ENCODE measurements at regions not wholly inside any gene's neighbourhood (a gene's known extent, or its start where the extent isn't known, plus 50 kb on each side); places are given as distances from the start of the nearest gene placed in this dataset.

DNA sequence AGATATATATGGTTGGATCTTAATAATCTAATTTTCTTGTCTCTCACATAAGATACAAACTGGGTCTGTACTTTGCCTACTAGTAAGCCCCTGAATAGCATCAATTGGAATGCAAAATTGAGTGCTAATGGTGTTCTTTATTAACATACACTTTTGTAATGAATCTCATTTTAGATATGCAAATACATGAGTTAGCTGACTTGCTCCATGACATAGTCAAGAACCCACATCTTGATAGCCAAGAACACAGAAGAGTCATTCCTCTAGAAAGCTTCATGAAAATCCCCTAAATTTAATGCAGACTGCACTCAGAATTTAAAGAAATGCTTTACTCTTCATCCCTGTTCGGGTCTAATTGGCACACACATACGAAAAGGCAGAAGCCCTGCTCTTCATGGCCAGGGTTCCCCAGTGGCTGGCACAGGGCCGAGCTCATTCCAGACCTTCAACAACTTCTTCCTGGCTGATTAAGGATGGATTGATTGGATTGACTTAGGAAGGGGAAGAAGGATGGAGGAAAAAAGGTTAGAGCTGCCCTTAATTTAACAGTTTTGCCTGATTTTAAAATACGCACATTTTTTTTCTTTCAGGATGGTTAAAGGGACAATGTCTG lies 431.1 kb upstream of the KLF6 start:
- TF ChIP-seq, protein P1, sequence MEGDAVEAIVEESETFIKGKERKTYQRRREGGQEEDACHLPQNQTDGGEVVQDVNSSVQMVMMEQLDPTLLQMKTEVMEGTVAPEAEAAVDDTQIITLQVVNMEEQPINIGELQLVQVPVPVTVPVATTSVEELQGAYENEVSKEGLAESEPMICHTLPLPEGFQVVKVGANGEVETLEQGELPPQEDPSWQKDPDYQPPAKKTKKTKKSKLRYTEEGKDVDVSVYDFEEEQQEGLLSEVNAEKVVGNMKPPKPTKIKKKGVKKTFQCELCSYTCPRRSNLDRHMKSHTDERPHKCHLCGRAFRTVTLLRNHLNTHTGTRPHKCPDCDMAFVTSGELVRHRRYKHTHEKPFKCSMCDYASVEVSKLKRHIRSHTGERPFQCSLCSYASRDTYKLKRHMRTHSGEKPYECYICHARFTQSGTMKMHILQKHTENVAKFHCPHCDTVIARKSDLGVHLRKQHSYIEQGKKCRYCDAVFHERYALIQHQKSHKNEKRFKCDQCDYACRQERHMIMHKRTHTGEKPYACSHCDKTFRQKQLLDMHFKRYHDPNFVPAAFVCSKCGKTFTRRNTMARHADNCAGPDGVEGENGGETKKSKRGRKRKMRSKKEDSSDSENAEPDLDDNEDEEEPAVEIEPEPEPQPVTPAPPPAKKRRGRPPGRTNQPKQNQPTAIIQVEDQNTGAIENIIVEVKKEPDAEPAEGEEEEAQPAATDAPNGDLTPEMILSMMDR (IDR thresholded peaks at IDR 0.05; ENCODE audit: low read depth, low read length): no peak
- no peak for DNase-seq (ENCODE audit: extremely low read depth, low read depth)

DNA sequence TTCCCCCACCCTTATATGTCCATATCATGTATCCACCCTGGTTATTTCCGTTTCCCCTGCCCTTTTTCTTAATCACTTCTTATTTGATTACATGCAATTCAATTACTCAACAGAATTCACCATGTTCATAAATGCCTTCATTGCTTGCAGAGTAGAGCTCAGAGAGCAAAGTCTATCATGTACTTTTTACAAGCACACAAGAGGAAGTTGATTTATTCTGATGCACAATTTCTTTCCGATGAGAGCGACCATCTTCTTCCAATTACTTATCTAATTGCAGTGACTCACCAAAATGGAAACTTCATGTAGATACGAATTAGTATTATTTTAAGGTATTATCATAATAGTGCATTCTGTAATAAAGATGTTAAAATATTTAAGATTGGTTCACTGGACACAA lies 430.5 kb upstream of the KLF6 start:
- TF ChIP-seq, protein P1 (IDR thresholded peaks at IDR 0.05; ENCODE audit: low read depth, low read length): no peak
- DNase-seq (ENCODE audit: extremely low read depth, low read depth): no peak

DNA sequence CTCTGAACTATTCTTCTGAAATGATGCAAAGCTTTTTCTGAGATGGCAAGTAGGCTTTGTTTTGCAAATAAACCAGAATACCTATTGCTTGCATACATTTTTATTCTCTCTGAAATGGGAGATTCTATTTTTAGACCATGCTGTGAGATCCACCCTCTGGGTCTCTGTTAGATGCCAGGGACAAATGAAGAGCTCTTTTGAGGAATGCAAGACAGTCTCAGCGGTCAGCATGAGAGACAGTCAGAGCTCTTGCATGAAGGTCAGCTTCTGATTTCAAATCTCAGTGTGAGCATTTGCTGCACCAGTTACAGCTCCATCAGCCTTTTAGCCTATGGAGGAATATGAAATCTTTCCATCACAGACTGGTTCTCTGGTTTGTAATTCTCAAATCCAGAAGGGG lies 429.9 kb upstream of the KLF6 start:
- no peak for DNase-seq (ENCODE audit: extremely low read depth, low read depth)
- TF ChIP-seq, protein P1 (IDR thresholded peaks at IDR 0.05; ENCODE audit: low read depth, low read length): no peak

DNA sequence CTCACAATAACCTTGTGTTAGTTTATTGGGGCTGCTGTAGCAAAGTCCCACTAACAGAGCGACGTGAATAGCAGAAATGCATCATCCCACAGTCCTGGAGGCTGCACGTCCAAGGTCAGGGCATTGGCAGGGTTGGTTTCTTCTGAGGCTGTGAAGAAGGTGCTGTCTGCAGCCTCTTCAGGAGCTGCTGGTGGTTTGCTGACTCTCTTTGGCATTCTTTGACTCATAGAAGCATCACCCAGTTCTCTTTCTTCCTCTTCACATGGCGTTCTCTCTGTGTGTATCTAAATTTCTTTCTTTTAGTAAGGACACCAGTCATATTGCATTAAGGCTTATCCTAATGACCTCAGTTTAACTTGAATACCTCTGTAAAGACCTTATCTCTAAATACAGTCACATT lies 428.4 kb upstream of the KLF6 start:
- TF ChIP-seq, protein P1 (IDR thresholded peaks at IDR 0.05; ENCODE audit: low read depth, low read length): no peak
- no peak for DNase-seq (ENCODE audit: extremely low read depth, low read depth)

DNA sequence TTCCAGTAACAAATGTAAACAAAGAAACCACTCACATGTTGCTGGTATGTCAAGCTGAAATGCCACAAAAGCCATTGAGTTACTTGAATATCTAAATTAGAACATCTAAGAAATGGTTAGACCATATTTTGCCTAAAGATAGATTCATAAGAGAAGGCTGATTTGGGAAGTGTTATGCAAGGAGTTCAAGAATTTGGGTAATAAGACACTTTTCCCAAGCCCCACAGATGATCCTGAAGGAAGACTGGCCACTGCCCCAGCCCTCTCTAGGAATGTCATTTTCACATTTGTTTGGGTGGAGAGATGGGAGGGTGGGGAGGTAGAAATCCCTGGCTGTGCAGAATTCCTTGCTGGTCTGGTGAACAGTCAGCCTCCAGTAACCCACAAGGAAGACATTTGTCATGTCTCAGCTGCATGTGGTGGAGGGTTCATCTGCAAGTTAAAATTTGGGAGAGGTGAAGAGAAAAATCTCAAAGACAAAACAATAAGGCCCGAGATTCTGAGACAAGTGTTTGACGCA lies 427.2 kb upstream of the KLF6 start:
- TF ChIP-seq, protein P1 (IDR thresholded peaks at IDR 0.05; ENCODE audit: low read depth, low read length): no peak
- no peak for DNase-seq (ENCODE audit: extremely low read depth, low read depth)

DNA sequence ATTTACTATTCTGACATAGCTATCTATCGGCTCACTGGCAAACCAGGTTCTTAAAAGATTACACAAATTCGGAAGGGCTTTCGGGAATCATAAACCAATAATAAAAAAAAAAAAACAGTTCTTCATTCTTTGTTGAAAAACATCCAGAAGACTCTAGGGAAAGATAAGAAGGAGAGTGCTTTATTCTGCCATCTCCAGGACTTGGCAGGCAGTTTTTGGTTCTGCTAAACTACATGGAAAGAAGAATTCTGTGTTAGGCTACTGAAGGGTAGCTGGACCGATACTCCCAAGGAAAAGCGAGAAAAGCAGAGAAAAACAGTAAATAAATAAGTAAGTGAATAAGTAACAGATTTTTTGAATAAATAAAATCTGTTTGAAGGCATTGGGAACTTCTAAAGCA lies 423.5 kb upstream of the KLF6 start:
- DNase-seq (ENCODE audit: extremely low read depth, low read depth): no peak

DNA sequence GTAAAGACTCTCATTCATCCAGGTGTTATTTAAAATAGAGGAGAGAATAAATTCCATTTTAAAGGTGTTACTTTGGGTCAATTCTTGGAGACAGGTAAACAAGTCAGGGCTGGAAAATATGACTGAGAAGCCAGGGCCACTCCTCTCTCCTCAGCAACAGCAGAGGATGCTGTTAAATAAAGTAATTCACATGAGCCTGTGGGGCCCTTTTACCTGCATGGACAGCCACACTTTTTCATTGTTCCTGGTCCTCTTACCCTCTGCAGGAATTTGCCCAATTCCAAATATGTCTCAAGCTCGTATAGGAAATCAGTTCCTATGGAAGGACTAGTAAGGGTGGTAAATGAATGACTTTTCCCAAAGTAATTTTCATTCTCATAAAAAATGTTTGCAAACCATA lies 420.1 kb upstream of the KLF6 start:
- DNase-seq (ENCODE audit: extremely low read depth, low read depth): no peak
- TF ChIP-seq, protein P1 (IDR thresholded peaks at IDR 0.05; ENCODE audit: low read depth, low read length): no peak

More for the DNA sequence above, 423.5 kb upstream of the KLF6 start:
- TF ChIP-seq, protein P1 (IDR thresholded peaks at IDR 0.05; ENCODE audit: low read depth, low read length): no peak

Measured in AG09319 (cell line).